SK-MEL-5 (cell line): ENCODE measurements at regions not wholly inside any gene's neighbourhood (a gene's known extent, or its start where the extent isn't known, plus 50 kb on each side); places are given as distances from the start of the nearest gene placed in this dataset.
"Not testable (repeated sequence)": the region's sequence is repeated elsewhere in the genome, so short reads cannot be mapped to it uniquely, and the experiment has no call there.

Experiments
- DNase-seq: peaks from one replicate; pipeline ENCODE4 v3.0.0-alpha.2; 2016; ENCODE audit warnings: low read depth, low spot score
- in situ Hi-C: cut with HindIII; loops from 2 replicates; pipeline ENCODE4 v1.10.0; 2016; ENCODE audit warnings: low sequenced_read_pairs, high pct_unique_total_duplicates, low pct_unique_long_range_greater_than_20kb

DNA sequence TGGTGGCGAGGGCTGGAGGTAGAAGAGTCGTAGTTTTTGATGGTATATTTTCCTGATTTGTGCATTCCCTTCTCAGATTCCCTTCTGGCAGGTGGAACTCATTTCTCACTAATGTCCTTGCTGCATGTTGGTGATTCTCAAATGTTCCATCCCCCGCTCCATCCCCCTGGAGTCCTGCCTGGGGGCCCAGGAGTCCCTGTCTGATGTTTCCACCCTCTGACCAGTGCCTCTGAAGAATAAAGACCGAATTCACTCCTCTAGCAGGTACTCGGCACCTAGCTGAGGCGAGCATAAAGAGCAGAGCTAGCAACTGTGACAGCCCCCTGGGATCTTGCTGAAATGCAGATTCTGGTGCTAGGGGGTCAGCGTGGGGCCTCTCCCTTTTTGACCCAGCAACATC is 301.8 kb downstream of the BCL2L11 start:
- in situ Hi-C loops, DNase-seq: not testable (repeated sequence)

DNA sequence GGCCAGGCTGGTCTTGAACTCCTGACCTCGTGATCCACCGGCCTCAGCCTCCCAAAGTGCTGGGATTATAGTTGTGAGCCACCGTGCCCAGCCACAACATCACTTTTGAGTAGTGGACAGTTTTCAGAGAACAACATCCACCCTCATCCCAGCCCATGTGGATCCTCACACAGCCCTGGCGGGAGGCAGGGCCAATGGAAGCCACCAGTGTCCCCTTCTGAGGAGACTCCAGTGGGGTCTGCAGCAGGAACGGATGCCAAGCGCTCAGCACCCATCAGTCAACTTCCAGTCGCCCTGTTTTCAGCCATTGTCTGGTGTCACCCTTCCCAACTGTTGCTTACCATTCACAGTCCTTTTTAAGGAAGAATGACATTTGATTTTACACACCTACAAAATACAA is 302.5 kb downstream of the BCL2L11 start:
- DNase-seq, in situ Hi-C loops: not testable (repeated sequence)

DNA sequence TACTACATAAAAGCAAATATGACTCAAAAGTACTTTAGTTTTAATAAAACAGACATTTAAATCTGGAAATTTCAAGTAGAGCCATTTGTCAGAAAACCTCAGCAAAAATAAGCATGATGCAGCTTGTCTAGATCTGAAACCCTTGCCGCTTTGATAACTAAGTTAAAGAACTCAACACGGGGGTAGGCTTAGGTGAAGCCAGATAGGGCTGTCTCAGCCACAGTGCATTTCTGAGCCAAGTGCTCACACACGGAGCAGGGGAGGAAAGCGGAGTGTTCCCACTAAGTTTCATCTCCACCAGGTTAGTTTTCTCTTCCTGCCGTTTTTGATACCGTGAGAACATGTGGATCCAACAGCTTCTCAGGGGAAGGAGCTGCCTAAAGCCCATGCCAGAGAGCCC is 303.5 kb downstream of the BCL2L11 start:
- DNase-seq, in situ Hi-C loops: not testable (repeated sequence)

DNA sequence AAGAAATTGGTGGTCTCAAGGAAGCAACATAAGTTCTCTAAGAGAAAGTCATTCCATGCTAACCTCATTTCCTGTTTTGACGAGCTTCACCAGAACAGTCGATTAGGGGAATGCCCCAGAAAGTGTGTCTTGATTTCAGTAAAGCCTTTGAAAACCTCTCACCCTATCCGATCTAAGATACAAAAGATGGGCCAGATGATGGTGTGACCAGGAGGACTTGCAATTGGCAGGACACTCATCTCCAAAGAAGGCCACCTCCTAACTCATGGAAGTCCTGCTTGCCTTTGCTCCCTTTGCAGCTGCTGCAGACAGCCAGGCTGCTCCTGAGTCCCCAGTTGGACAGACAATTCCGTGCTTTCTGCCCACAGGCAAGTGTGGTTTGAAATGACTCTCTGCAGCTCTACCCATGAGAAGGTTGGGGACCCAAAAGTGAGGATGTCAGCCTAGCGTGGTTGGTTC is 304.2 kb downstream of the BCL2L11 start:
- DNase-seq, in situ Hi-C loops: not testable (repeated sequence)

DNA sequence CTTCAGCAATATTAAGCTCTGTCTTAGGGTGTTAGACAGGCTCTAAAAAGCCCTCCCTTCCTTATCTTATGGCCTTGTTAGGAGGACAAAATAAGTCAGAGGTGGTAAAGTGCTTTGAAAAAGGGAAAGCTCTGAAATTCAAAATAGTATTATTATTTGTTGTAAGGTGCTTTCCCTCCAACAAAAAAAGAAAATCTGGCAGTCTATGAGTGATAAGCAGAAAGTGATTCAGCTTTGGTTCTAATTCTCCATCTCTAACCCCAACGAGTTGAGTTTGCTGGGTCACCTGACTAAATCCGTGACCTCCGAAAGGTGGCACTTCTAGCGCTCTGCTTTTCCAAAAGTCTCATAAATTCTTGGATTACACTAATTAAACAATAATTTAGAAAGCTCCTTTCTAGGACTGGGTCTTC is 305.1 kb downstream of the BCL2L11 start:
- DNase-seq, in situ Hi-C loops: not testable (repeated sequence)

DNA sequence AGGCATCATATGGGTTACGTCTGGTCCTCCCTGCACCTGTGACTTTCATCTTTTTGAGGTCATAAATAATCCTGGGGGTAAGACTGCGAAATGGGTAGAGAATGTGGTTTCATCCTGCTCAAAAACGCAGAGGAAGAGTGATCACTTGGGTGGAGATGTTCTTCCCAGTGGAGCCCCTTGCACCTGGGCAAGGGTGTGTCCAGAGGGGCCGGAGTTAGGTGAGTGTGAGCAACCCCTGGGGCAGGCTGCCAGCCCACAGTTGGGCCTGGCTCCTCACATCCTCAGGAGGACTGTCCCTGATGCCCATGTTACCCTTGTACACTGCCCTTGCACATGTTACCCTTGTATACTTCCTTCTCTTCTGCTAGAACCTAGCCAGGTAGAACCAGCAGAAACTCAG is 306.6 kb downstream of the BCL2L11 start:
- in situ Hi-C loops = not testable (repeated sequence)

DNA sequence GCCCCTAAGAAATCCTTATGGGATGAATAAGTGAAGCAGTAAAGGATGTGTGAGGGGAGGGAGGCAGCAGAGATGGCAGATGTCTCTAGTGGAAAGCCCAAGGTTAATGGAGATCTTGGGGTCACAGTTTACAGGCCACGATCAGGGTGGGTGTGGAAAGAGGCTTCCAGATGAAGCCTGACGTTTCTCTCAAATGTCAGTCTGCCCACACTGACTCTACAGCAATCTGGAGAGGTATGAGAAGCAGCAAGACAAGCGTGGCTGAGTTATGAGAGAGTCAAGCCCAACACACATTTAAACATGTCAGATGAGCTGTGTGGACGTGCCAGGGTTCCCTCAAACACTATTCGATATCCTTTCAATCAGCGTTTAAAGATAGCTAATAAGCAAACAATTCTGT is 308.2 kb downstream of the BCL2L11 start:
- in situ Hi-C loops, DNase-seq: not testable (repeated sequence)

More for the DNA sequence above, 306.6 kb downstream of the BCL2L11 start:
- DNase-seq = not testable (repeated sequence)

DNA sequence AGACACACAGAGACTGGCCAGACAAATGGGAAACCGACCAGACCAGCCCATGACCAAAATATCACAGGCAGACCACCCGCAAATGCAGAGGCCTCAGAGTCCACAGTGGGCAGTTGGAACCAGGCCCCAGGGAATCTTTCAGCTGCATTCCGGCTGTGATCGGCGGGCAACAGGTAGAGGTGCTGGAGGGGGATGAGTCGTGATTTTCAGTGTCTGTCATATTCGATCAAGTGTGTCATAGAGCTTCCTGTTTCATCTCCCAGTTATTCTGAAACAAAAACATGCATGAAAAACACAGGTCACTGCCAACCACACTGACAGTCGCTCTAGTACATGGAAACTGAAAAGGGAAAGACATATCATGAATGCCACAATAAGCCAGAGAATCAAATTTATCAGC is 308.6 kb downstream of the BCL2L11 start:
- in situ Hi-C loops, DNase-seq: not testable (repeated sequence)

DNA sequence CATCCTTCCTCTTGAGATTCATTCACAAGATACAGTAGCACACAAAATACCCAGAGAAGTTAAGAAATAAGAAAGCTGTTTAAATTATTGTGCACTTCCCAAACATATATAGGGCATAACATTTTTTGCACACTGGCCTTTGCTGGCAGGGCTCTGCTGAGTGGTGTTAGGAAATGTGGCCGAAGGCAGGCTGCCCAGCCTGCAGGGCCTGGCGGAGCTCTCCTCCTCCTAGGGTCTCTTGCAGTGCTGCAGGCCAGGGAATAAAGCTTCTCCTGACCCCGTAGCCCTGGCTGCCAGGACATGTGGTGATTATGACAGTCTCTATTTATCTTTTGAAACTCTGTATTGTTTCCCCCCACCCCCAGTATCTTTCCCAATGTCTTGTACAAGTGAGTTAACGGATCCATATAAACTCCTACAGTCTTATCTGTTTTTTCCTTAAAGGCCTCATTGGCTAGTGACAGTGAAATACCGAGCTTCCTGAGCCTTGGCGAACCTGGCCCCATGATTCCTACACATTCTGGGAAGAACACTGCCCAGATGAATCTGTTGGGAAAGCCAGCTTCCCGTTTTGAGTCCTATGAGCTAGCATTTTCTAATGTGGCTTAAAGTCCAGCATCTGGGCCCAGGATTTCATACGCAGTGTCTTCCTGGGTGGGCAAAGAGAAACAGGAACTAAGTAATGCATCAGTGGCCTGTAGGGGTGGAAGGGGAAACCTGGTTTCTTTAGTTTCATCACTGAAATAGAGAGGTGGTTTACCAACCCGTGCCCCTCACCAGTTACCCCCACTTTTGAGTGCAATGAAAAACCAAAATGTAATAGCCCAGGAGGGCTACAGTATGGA is 310.3 kb downstream of the BCL2L11 start:
- DNase-seq, in situ Hi-C loops: not testable (repeated sequence)

DNA sequence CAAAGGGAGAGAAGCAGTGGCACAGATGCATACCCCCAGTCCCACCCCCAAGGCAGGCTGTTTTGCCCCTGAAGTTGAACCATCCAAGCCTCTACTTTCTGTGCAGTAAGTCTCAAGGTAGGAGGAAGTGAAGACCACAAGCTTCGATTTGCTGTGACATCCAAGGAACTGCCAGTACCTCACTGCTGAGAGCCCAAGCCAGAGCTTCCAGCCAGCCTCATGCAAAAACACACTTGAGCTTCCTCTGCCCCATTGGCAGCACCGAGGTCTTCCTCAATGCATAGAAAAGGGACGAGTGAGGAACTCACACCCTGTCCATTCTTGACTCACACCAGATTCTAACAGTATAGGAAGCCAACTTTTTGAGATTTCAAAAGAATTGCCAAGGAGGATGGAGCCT is 311.7 kb downstream of the BCL2L11 start:
- DNase-seq, in situ Hi-C loops: not testable (repeated sequence)

DNA sequence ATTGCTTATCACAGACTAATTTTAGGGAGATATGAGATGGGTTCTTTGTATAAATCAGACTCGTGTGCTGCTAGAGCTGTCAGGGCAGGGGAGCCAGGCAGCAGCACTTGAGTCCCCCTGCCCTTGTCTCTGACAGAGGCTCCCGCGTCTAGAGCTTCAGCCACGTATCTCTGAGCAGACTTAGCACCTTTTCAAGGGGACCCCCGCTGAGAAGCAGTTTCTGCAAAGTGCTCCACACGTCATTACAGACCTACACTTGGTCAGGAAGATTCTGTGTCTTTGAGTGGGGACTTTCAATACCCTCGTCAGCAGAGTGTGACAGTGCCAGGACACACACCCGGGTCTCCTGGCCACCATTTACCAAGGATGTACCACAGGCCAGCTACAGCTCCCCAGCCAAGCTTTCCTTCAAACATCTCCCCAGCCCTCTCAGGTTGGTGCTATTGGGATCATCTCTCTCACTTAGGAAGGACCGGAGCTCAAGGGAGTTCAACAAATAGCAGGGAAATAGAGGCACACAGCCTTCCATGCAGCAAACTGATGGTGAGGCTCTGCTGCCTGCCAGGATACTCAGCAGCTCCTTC is 312.3 kb downstream of the BCL2L11 start:
- DNase-seq, in situ Hi-C loops: not testable (repeated sequence)

DNA sequence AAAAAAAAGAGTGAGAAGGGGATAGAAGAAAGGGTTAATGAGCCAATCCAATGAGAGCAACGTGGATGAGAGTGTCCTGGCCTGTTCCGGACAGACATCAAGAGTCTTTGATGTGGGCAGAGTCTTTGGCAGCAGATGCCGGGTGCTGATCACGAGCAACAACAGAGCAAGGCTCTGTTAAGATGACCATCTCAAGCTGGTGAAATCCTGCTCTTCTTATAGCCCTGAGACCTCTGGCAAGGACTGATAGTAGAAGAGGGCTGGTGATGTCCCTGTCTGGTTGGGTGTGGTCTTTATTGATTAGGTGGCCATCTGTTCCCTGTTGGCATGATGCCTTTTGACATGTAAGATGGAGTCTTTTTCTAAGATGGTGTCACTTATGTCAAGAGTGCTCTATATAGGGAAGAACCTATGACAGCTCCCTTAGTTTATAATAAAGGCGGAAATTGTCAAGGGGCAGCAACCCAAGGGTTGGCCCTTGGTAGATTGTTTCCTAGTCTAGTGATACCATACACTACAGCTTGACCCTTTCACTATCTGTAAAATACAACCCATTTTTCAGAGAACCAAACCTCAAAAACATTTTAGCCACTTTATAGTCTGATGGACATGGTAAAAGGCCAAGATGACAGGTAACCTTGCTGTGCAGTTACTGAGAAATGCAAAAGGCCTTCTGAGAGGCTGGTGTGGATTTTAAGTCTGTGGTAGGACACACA is 313.3 kb downstream of the BCL2L11 start:
- peak; percentile 88 for DNase-seq
- in situ Hi-C loops = not testable (repeated sequence)

DNA sequence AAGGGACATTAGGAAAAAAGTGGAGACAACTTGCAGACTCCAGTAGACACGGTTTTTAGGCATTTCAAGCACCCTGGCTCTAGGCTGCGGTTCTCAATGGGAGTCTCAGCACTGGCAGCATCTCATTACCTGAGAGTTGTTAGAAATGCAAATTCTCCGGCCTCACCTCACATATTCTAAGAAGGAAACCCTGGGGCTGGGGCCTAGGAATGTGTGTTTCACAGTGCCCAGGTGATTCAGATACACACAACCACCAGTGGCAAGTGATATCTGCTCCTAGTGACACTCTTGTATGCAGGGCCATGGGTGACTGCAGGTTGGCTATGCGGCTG is 313.9 kb downstream of the BCL2L11 start:
- in situ Hi-C loops = not testable (repeated sequence)

DNA sequence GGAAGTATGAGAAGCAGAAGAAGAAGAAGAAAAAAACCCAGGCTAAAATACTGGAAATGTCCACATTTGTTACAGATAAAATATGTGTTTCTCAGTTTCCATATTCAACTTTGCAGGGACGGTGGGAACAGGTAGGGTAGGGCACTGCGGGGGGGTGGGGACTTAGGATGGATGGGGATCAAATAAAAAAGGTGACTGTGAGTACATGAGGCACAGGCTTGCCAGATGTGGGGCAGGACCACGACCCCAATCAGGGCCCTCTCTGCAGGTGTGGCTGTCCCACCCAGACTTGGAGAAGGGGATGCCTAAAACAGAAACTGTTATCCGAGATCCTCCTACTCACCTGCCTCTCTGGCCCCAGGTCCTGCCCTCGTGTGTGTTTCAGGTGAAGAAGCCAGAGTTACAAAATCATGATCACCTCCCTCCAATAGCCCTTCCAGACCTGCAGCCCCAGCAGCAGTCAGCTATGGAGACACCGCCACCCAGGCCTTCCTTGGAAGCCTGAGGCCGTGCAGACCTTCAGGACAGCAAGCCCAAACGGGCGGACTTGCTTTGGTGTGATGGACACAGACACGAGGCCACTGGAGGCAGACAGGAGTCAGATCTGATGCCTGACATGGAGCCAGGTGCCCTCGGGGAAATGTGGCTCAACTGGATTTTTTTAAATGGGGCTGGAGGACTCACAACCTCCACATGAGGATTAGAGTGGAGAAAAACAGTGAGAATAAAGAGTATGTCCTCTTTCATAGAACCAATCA is 315.0 kb downstream of the BCL2L11 start:
- in situ Hi-C loops, DNase-seq: not testable (repeated sequence)

More for the DNA sequence above, 313.9 kb downstream of the BCL2L11 start:
- DNase-seq = not testable (repeated sequence)

DNA sequence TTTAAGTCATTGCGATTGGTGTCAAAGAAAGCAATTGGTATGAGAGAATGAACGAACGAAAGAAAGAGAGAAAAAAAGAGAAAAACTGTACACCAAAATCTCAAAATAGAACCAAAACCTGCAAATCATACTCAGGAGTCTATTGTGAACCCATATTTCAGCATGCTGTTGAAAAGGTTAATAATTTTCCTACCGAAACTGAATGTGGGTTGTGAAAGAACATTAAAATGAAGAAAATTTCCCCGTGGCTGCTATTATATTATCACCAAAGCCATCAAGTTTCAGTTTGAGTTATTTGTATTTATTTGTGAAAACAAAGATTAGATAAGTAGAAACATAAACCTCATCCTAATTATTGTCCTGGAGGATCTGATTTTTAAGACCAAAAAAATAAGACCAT is 315.7 kb downstream of the BCL2L11 start:
- DNase-seq, in situ Hi-C loops: not testable (repeated sequence)

DNA sequence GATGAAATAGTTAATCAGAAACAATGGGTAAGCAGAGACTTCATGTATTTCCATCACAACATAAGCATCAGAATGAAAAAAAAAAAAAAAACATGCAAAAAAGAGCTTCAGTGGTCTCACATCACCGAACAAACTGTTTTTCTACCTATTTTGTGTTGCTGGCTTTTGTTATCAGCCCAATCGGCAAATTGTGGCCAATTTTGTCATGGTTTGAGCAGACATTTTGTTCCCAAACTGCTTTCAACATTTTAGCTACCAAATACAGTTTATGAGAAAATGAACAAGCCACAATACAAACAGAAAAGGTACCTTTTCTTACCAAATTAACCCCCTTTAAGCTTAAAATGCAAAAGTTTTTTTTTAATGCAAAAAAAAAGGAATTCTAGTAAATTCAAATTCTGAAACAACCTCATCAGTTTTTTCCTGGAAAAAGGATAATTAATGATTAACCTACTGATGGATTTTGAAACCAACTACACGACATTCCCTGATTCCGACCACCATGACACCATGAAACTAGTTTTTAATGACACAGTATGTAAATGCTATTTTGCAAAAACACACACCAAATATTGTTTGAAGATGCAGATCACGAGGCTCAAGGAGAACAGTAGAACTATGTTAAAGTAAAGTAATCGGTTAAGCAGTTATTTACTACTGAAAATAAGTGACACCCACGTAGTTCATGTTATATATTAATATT is 316.7 kb downstream of the BCL2L11 start:
- DNase-seq, in situ Hi-C loops: not testable (repeated sequence)

DNA sequence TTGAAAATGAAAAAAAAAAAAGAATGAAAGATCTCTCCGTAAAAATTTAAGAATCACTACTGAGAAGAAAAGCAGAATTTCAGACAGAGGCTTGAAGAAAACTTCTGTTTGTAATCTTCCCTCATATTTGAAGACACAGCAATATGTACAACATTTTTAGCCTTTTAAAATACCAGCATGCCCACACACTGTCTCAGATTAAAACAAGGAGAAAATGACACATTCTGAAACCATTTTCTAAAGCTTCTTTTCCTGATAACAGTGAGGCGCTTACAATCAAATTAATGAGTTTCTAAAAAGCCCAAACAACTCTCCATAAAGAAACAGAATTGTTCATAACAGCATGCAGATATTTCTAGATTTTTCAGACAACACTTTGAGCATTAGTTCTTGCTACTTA is 317.4 kb downstream of the BCL2L11 start:
- in situ Hi-C loops, DNase-seq: not testable (repeated sequence)
